SK-N-DZ (cell line): ENCODE measurements at regions not wholly inside any gene's neighbourhood (a gene's known extent, or its start where the extent isn't known, plus 50 kb on each side); places are given as distances from the start of the nearest gene placed in this dataset.
"Not testable (repeated sequence)": the region's sequence is repeated elsewhere in the genome, so short reads cannot be mapped to it uniquely, and the experiment has no call there.

ENCODE experiments used
- DNase-seq: peaks from one replicate; pipeline ENCODE4 v3.0.0-alpha.2; 2015; ENCODE audit warnings: low spot score

DNA sequence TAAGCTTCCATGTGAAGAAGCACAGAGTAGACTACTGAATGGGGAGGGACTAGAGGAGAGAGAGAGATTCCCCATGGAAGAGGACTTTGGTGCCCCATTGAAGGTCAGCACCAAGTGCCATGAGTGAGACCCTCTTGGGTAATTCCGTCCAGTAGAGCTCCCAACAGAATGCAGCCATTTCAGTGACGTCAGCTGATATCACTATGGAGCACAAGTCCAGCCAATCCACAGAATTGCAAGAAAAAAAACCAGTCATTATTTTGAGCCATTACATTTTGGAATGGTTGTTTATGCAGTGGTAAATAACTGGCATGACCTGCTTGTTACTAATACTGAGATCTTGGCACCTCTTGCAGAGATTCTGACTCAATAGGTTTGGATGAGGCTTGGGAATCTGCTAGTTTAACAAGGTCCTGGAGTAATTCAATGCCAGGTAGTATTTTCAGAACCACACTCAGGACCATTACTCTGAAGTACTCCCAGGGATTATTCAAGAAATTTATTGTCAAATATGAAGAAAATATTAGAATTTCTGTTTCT, 52.6 kb upstream of the SP8 start:
- DNase-seq: no peak

DNA sequence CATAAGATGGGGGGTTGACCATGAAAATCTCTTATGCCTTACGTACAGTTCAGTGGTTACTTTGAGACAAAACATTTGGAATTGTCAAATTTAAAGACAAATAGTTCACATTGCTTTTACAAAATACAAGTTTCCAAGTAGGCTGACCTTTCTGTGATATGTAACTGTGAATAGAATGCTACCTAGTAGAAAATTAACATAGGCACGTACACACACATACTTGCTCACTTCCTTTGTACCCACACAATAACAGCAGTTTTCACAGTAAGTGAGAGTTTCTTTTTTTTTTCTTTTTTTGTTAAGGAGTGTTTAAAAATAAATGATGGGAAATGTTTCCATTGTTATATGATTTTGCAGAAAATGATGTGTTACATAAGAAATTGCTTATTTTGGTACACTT, 53.3 kb upstream of the SP8 start:
- no peak for DNase-seq

DNA sequence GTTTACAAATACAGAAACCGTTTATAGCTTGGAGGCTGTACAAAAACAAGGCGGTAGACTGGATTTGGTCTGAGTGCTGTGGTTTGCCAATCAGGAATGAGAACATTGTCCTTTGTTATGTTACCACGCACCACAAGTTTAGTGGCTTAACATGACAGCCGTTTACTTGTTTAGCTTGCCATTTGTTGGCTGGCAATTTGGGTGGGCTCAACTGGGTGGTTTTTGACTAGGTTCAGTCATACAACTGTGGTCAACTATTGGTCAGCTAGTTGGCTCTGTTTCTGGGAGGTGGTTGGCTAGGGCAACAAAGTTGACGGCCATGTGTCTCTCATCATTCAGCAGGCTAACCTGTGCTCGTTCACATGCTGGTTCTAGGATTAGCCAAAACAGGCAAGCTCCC, 60.1 kb upstream of the SP8 start:
- no peak for DNase-seq

DNA sequence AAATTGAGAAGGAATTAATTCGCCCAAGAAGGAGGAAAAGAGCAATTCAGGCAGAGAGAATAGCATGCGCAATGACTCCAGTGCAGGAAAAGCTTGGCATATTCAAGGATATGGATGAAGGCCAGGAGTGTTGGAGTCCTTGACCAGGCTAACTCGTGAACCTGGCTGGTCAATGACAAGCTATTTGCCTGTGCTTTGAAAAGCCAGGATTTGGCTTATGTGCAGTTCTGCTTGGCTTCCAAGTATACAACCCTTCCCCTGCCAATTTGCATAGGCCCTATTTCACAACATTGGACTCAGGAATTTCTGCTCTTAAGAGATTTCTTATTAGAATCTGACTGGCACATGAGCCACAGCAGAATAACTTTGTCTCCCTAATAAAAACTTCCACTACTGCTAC, 72.3 kb upstream of the SP8 start:
- DNase-seq: no peak

DNA sequence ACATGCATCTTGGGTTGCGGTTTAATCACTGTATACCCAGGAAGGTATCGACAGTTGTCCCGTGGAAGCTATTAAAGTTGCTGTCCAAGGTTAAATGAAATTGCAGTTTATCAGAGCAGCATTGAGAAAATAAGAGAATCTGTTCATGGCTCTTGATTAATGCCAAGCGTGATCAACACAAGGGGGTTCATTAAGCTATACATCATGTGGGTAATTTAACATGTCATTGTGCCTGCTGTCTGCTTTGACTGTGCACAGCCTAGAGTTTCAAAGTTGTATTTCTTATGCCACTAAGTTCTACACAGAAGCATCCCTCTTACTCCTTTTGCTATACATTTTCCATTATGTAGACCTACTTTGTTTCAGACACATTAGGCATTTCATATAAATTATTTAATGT, 74.8 kb upstream of the SP8 start:
- no peak for DNase-seq

DNA sequence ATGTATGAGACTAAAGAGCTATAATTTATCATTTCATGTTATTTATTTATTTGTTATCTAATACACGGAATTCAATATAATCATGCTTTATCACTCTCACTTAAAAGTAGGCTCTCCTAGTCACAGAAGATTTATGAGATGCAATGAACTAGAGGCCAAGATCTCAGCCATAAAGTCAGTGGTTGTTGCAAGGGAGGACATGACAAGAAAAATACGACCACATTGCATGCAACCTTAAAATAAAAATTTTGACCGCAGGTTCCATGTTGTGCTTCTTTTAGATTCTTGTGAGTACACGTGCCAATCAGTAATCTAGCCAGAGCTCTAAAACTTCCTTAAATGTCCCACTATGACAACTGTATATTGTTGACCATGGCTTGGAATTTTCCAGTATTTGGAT, 75.9 kb upstream of the SP8 start:
- no peak for DNase-seq

DNA sequence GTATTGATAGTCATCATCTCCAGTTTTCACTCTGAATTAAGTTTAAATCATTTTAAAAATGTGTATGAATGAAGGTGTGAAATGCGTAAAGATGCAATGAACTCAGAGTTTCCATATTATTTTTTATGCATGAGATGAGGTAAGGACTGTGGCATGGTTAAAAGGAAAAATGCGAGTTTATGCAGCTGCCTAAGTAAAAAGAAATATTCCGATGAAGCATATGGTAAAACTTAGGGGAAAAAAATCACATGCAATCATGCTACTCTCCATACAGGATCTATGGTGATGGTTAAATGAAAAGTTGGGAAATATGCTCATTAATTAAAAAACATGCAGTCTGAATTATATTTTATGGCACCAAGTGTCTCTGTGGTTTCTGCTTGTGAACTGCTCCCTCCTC, 77.5 kb upstream of the SP8 start:
- no peak for DNase-seq

DNA sequence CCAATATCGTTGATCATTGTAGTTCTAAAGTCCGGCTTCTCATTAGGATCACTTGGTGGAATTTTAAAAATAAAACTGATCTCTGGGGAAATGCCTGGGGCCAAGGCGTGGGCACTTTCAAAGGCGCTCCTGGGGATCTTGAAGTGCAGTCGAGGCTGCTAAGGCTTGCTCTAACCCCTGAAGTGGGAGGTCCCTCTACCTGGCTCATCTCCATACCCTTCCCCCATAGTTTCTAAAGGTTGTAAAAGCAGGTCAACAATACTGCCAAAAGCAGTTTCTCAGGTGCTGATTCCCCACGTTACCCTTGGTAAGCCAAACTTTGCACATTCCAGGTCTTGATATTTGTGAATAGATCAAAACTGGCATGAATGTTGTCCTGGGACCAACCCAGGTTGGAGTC, 79.0 kb upstream of the SP8 start:
- no peak for DNase-seq

DNA sequence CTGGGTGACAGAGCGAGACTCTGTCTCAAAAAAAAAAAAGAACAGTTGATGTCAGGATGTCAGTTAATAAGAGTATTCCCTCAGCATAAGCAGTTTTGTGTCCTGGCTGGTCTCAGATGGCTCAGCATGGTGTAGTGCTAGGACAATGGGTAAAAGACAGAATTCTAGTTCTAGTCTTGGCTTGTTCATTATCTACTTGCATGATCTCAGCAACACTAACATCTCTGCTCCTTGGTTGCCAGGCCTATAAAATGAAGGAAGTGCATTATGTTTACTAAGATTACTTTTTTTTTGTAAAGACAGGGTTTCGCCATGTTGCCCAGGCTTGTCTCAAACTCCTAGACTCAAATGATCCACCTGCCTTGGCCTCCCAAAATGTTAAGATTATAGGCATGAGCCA, 84.3 kb upstream of the SP8 start:
- no peak for DNase-seq

DNA sequence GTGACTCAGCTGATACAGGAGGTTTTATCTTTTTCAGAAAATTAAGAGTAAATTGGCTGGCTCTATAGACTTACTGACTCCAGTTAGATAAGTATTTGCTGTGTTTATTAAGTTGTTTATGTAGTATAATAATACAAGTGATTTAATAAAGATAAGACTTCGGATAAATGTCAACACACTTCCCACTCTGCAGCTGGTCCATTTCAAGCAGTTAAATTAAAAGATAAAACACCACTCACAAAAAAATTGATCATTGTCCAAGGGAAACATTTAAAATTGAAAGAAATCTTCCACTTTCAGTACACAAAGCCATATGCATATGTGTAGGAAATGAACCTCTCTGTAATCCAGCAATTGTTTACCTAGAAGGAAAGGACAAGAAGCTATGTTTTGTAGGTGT, 106.1 kb upstream of the SP8 start:
- DNase-seq: no peak

DNA sequence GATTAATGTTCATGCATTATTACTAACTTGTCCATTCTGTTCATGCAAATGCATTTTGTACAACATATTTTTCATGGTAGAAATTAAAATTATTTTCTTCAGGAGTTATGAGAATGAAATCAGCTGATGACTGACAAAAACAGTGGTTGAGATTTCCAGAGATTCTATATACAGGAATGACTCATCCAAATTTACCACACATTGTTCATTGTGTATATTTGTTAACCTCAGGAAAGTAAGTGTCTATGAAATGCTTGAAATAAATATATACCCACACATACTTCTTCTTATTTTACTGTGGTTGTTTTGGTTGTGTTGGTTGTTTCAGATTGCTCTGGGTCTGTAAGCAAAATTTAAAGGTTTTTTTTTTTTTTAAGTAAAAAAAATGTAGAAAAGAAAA, 108.1 kb upstream of the SP8 start:
- no peak for DNase-seq

DNA sequence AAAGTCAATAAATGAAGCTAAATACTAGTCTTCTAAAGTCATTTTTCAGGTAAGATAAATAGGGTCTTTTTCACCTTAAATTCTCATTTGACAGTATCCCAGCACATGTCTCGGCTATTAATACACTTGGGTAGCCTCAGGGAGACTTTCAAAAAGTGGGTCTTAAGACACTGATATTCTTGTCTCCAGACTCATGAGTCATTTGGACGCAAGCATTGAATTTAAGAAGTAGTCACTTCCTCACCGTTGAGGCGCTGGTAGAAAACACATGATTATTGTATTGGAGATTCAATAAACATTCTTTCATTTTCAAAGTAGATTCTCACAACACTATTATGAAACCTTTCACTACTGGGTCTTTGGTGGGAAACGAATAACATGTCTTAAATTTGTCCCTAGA, 108.9 kb upstream of the SP8 start:
- DNase-seq: no peak

DNA sequence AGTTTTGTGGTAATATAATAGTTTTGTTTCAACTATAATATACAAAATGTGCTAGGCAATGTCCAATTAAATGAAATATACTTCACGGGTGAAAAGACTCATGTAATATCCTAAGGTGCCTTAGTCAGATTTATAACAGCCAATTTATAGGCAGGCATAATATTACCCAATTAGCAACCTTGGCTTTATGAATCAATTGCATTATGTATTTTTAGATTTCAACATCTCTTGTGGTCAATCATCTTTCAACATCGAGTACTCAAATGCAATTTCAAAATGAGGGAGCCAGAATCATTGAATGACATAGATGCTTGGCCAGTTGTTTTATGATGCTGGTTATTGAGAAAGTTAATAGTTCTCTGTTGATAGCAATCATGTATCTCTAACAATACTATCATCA, 110.3 kb upstream of the SP8 start:
- no peak for DNase-seq

DNA sequence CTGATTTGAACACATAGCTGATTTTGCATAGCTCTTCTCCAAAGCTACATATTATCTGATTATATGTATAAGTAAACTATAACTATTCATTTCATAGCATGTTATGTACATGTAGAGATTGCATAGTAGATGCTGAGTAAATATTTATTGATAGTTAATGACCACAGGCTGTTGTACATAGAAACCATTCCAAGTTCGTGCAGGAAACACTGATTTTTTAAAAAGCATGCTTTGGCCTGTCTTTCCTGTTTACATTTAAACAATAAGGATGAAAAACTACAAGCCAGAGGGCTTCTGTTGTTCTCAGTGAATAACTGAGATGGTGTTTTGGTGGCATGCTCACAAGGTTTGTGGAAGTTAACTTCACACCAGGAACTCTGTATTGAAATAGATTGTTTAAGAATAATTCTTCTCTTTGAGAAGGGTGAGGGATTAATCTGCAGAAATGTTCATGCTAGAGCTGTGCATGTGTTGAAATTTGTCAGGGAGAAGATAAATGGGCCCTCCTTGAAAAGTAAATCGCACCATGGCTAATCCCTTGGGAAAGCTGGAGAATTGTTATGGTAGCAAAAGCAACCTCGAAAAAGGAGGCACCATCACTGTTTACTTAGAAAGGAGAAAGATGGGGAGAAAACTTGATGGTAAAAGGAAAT, 120.2 kb upstream of the SP8 start:
- DNase-seq: no peak

DNA sequence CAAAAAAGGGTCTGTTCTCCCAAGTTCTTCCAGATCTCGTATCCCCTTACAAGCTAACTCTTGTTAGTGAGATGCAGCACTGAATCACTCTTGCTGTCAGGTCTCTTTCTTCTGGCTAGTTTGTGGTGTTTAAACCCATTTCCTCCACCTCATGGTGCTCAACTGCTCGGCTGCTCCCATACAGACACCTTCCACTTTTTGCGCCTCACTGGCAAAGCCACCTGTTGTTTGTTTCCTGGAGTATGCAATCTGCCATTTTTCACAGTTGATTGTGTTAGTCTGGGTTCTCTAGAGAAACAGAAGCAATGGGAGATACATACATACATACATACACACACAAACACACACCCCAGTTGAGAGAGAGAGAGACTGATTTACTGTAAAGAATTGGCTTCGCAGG, 124.4 kb upstream of the SP8 start:
- no peak for DNase-seq

DNA sequence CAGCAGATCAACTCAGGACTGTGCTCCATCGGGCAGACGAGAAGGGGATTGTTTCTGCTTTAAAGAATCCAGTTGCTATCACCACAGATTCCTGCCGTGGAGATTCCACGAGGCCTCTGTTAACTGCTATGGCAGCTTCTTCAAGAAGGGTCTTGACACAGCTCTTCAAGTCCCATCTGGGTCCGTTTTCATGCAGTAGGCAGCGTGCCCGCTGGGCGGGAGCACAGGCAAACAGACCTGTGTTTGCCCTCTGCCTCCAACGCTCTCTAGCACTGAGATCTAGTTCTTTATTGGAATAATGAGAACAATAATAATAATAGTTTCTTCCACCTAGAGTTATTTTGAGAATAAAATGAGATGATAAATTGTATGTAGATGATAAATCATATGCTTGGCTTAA, 127.2 kb upstream of the SP8 start:
- DNase-seq: no peak

DNA sequence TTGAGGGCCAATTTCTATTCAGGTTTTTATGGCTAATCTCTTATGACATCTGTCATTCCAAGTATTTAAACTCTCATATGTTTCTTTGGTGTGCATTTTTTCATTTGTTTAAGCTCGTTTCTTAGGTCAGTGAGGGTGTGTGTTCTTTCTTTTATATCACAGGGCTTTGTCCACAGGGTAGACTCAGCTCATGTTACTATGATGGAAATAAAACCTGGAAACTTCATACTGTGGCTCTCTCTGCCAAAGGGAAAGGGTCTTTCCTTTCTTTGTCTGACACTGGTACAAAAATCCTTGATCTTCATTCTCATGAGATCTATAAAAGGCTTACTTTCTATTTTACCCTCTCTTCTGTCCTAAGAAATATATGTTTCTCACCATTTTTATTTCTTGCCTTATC, 129.6 kb upstream of the SP8 start:
- no peak for DNase-seq

DNA sequence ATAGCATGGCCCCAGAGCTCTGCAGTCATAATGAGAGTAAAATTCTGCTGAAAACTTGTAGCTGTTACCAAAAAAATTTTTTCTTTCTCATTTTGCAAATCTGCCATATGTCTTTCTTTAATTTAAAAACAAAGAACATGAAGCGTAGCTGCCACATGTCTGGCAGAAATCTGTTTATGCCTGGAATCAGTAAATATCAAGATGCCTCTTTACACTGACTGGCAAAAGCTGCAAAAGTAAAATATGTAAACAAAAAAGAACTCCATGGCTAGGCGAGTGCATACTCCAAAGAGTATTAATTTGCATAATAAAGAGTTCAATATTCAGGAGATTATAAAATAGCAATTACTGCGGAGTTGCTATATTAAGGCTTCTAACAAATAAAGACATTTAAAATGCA, 130.9 kb upstream of the SP8 start:
- DNase-seq: no peak

DNA sequence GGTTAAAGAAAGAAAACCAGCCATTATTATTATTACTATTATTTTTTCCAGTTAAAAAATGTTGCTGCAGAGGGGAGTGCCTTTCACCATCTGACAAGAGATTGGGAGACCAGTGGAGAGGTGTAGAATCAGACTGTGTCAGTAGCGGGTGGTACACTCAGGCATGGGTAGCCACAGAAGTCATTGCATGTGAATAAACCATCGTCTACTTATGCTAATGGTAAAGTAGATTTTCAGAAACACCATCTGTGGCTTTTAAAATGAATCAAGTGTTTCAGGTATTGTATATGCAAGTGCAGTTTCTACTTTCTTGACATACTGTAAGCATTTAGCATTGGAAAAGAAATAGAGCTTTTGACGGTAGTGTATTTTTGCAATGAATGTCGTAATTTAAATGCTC, 131.5 kb upstream of the SP8 start:
- no peak for DNase-seq

DNA sequence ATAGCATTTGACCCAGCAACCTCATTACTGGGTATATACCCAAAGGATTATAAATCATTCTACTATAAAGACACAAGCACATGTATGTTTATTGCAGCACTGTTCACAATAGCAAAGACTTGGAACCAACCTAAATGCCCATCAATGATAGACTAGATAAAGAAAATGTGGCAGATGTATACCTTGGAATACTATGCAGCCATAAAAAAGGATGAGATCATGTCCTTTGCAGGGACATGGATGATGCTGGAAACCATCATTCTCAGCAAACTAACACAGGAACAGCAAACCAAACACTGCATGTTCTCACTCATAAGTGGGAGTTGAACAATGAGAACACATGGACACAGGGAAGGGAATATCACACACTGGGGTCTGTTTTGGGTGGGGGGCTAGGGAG, 140.5 kb upstream of the SP8 start:
- not testable (repeated sequence) for DNase-seq

DNA sequence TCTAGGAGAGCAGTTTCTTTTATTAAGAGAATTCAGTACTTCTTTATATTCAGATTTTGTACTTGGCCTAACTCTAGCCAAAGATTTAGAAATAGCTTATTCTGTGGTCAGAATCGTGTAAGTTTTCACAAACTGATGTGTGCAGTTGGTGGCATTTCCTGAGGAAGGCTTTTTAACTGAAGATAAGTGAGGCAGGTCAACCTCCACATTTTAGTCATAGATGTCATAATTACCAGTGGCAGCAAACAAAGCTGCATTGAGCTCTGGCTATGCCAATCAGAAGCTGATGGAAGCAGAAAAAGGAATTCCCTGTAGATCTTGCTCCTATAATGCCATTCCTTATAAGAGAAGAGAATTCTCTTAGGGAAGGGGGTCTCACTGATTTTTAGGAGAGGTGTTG, 141.3 kb upstream of the SP8 start:
- no peak for DNase-seq

DNA sequence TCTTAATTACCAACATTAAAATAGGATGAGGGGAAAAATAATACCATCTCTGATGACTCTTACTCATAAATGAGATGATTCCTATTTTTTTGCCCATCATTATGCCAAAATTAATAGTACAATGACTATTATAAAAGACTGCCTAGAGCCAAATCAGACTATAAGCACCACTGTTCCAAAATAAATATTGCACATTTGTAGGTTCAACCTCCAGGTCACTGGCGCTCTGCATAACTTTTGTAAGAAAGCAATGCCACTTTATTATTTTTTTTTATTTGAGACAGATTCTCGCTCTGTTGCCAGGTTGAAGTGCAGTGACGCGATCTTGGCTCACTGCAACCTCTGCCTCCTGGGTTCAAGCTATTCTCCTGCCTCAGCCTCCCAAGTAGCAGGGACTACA, 142.5 kb upstream of the SP8 start:
- no peak for DNase-seq

DNA sequence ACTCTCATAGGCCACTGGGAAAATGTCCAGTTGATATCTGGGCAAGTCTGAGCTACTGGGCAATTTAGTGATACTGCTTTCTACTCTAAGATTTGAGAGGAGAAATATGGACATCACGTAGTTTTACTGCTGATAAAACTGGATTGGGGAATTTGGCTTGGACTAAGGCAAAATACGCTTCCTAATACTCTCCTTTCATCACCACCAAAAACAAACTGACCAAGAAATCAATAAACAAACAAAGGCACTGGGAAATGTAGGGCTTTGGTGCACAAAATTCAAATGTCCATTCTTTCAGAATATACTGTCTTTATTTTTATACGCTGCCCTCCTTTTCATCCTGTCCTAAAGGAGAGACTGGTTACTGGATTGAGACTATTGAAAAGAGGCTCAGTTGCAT, 145.1 kb upstream of the SP8 start:
- no peak for DNase-seq

DNA sequence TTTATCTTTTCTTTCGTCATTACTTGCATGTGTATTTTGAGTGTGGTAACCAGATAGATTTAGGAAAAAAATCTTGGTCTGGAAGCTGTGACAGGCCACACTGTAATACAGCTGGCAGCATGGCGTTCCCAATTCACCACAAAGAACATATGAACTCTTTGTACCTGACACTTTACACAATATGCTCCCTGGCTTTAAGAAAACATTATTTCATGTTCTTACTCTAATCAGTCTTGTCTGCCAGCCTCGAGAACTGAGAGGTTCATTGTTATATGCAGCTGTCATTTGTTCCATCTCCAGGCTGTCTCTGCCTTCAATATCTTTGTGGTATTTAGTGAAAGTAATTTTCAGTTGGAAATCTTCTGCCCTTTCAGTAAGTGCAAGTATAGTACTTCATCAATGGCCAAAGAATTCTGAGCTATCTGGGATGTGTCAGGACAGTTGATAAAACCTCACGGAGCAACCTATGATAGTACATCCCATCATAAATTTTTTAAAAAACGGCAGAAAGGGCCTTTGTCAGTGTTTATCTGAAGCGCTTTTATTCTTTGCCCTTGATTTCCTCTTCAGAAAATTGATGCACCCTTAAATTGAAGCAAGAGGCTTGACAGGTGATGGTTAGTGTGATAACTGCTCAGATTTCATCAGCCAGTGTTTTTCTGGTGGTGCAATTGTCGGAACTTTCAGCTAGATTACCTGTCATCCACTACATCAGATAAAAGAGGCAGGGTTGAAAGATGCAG, 146.3 kb upstream of the SP8 start:
- DNase-seq: no peak
